Uterus (tissue), 3 donors: ENCODE measurements at regions not wholly inside any gene's neighbourhood (a gene's known extent, or its start where the extent isn't known, plus 50 kb on each side); places are given as distances from the start of the nearest gene placed in this dataset.

ENCODE experiments used
- DNase-seq, 2 donors: peaks; one replicate each; pipeline ENCODE4 v3.0.0-alpha.2; 2019 to 2020
- H3K27ac ChIP-seq, 2 donors: fragments of 200-600 bp; sonication (generic); 1 replicate in 1 of 2; 2 replicates in 1 of 2; pipeline ENCODE4 v1.5.1; 2016 to 2018
- H3K27me3 ChIP-seq, 2 donors: fragments of 200-600 bp; sonication (generic); one replicate each; pipeline ENCODE4 v1.5.1; 2018 to 2019; ENCODE audit warnings: control low read depth in 1 of 2
- H3K36me3 ChIP-seq, 2 donors: fragments of 200-600 bp; sonication (generic); one replicate each; pipeline ENCODE4 v1.5.1; 2019; ENCODE audit warnings: control low read depth in 1 of 2
- H3K4me1 ChIP-seq, 2 donors: fragments of 200-600 bp; sonication (generic); one replicate each; pipeline ENCODE4 v1.5.1; 2018 to 2019; ENCODE audit warnings: control low read depth in 1 of 2
- H3K4me3 ChIP-seq, 2 donors: fragments of 200-600 bp; sonication (generic); 1 replicate in 1 of 2; 2 replicates in 1 of 2; pipeline ENCODE4 v1.5.1; 2018 to 2019; ENCODE audit warnings: mild to moderate bottlenecking in 1 of 2
- H3K9me3 ChIP-seq, 2 donors: fragments of 200-600 bp; sonication (generic); one replicate each; pipeline ENCODE4 v1.5.1; 2019; ENCODE audit warnings: control low read depth in 1 of 2
- POLR2A ChIP-seq, 2 donors: fragments of 450-650 bp; IDR thresholded peaks; one replicate each; pipeline ENCODE4 v1.6.1; 2016; ENCODE audit warnings: antibody characterized with exemption in 2 of 2, mild to moderate bottlenecking in 1 of 2, moderate library complexity in 1 of 2
- intact Hi-C: fragments of 100-400 bp; cut with DNase I; formaldehyde crosslinking; loops from one replicate; pipeline ENCODE4 v1.15.1; 2023; ENCODE audit warnings: low total_unique reads
- TF ChIP-seq, protein P1 (sequence below), 4 experiments: fragments of 200-600 bp in 2 of 4; fragments of 450-650 bp in 2 of 4; sonication (generic) in 2 of 4; IDR thresholded peaks; one replicate each; pipeline ENCODE4 v1.5.1; 2016 to 2019; ENCODE audit warnings: antibody characterized with exemption in 4 of 4, mild to moderate bottlenecking in 2 of 4, moderate library complexity in 1 of 4
- donor health status: DM: yes; HTN: yes; CAD: no.

DNA sequence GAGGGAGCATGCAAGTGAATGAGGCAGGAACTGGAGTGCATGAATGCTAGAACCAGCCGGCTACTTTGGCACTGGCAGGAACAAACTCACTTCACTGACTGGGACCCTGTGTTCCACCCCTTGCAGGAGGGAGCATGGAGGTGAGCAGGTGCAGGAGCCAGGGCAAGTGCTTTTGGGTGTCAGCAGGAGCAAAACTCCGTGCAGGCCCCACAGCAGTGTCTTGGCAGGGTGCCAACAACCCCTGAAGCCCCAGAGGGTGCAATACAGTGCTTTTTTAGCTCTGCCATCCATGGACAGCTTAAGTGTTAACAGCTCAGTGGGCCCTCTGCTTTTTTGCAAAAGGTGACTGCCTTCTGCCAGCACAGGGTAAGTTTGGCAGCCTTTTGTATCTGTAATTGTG lies 245.8 kb upstream of the PCSK5 start:
- intact Hi-C loops = no loop called here
- no peaks in the 10 kb centered on the region for H3K36me3 ChIP-seq
- TF ChIP-seq POLR2A (IDR thresholded peaks at IDR 0.05) = no peak
- TF ChIP-seq, protein P1, sequence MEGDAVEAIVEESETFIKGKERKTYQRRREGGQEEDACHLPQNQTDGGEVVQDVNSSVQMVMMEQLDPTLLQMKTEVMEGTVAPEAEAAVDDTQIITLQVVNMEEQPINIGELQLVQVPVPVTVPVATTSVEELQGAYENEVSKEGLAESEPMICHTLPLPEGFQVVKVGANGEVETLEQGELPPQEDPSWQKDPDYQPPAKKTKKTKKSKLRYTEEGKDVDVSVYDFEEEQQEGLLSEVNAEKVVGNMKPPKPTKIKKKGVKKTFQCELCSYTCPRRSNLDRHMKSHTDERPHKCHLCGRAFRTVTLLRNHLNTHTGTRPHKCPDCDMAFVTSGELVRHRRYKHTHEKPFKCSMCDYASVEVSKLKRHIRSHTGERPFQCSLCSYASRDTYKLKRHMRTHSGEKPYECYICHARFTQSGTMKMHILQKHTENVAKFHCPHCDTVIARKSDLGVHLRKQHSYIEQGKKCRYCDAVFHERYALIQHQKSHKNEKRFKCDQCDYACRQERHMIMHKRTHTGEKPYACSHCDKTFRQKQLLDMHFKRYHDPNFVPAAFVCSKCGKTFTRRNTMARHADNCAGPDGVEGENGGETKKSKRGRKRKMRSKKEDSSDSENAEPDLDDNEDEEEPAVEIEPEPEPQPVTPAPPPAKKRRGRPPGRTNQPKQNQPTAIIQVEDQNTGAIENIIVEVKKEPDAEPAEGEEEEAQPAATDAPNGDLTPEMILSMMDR (IDR thresholded peaks at IDR 0.05) = no peak
- no peak overlapping the region for H3K4me3 ChIP-seq
- no peak overlapping the region for H3K27ac ChIP-seq
- no peaks in the 10 kb centered on the region for H3K9me3 ChIP-seq
- no peaks in the 10 kb centered on the region for H3K27me3 ChIP-seq
- no peak for DNase-seq
- no peaks in the 10 kb centered on the region for H3K4me1 ChIP-seq

DNA sequence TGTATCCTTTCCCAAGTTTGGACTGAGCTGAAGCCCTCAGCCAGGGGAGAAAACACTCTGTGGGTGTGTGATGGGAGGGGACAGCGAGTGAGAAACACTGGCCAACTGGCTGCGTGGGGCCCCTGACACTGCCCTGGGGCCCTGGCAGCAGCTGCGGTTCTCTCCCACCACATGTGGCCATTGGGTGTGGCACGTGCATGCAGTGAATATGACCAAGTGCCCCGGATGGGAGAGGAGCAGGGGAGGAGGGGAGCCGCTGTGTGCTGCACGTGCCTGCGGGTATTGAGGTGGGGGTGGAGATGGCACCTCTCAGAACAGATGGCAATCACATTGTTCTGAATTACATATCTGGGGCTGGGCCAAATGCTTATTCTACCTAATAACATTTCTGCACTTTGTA lies 242.4 kb upstream of the PCSK5 start:
- no peak for TF ChIP-seq POLR2A (IDR thresholded peaks at IDR 0.05)
- TF ChIP-seq, protein P1 (IDR thresholded peaks at IDR 0.05) = no peak
- H3K4me1 ChIP-seq = no peaks in the 10 kb centered on the region
- no peaks in the 10 kb centered on the region for H3K36me3 ChIP-seq
- DNase-seq = no peak
- H3K27ac ChIP-seq = no peak overlapping the region
- no peaks in the 10 kb centered on the region for H3K9me3 ChIP-seq
- H3K4me3 ChIP-seq = no peak overlapping the region
- intact Hi-C loops = no loop called here
- no peaks in the 10 kb centered on the region for H3K27me3 ChIP-seq

DNA sequence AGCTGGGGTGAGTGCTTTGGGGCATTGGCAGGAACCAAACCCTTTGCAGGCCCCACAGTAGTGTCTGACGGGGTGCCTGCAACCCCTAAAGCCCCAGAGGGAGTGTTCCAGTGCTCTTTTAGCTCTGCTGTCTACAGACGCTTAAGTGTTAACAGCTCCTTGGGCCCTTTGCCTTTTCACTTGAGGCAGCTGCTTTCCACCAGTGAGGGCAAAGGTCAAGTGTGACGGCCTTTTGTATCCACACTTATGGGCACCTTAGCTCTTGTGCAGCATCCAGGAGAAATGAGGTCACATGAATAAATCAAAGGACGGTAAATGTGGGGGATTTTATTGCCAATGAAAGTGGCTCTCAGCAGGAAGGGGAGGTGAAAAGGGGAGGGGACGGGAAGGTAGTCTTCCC lies 241.4 kb upstream of the PCSK5 start:
- TF ChIP-seq, protein P1 (IDR thresholded peaks at IDR 0.05) = no peak
- TF ChIP-seq POLR2A (IDR thresholded peaks at IDR 0.05) = no peak

GRCh38 chr9:75651709-75652108 lies 238.8 kb upstream of the PCSK5 start:
- TF ChIP-seq, protein P1 (IDR thresholded peaks at IDR 0.05) = no peak
- TF ChIP-seq POLR2A (IDR thresholded peaks at IDR 0.05) = no peak
- Histone ChIP-seq H3K4me1 (no peaks in the 10 kb centered on the region), H3K27ac (no peak overlapping the region), H3K27me3 (no peaks in the 10 kb centered on the region), H3K9me3 (no peaks in the 10 kb centered on the region), H3K36me3 (no peaks in the 10 kb centered on the region), H3K4me3 (no peak overlapping the region)
- no peak for DNase-seq
- intact Hi-C loops = no loop called here

More for the DNA sequence above, 241.4 kb upstream of the PCSK5 start:
- Histone ChIP-seq H3K4me1 (no peaks in the 10 kb centered on the region), H3K27ac (no peak overlapping the region), H3K9me3 (no peaks in the 10 kb centered on the region), H3K36me3 (no peaks in the 10 kb centered on the region), H3K27me3 (no peaks in the 10 kb centered on the region), H3K4me3 (no peak overlapping the region)
- no peak for DNase-seq
- intact Hi-C loops = no loop called here

GRCh38 chr9:75653335-75653734 lies 237.1 kb upstream of the PCSK5 start:
- Histone ChIP-seq H3K9me3 (no peaks in the 10 kb centered on the region), H3K27me3 (no peaks in the 10 kb centered on the region), H3K4me3 (no peak overlapping the region), H3K36me3 (no peaks in the 10 kb centered on the region), H3K27ac (no peak overlapping the region), H3K4me1 (no peaks in the 10 kb centered on the region)
- TF ChIP-seq, protein P1 (IDR thresholded peaks at IDR 0.05) = no peak
- TF ChIP-seq POLR2A (IDR thresholded peaks at IDR 0.05) = no peak
- no peak for DNase-seq
- intact Hi-C loops = no loop called here
